CD4-positive, alpha-beta T cell treated with Interleukin-2 at 100 ng/mL for 4 hours (primary cell): ENCODE measurements at regions not wholly inside any gene's neighbourhood (a gene's known extent, or its start where the extent isn't known, plus 50 kb on each side); places are given as distances from the start of the nearest gene placed in this dataset.
A peak's percentile ranks its signal among the peaks of the same experiment; 100 is the strongest.

Experiments used
- DNase-seq: peaks from one replicate; pipeline ENCODE4 v3.0.0-alpha.2; 2020; ENCODE audit warnings: low spot score

DNA sequence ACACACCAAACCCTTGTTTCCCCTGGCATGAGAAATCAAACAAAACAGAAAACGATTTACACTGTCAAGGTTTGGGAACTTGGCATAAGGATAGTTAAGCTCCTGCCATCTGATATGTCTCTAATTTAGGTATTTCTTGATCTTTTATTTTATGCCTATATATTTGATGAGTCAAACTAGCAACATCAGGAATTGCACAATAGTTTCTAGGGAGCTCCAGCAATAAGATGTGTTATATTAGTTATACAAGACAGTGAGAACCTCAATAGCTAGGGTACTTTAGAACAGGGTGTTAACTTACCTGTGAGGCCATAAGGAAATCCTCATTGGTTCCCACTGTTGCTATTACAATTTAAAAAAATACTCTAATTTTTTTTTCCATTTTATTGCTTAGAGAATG is 474.2 kb downstream of the GBA3 start:
- no peak for DNase-seq

DNA sequence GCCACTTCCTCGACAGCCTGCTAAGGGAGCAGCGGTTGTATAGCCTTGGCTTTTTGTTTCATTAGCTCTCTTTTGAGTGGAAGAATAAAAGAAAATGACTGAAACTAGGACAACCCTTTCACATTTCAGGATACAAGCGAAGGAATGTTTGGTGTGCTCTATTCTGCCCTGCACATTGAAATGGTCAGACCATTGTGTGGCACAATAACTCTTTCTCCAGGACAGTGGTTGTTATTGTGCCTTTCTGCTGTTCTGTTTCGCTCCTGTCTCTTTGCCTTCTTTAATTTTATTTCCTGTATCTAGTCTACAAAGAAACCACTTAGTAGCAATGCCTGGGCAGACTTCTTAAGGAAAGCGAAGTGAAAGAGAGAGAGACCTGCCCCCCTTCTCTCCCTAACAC is 473.7 kb downstream of the GBA3 start:
- DNase-seq, result no peak

DNA sequence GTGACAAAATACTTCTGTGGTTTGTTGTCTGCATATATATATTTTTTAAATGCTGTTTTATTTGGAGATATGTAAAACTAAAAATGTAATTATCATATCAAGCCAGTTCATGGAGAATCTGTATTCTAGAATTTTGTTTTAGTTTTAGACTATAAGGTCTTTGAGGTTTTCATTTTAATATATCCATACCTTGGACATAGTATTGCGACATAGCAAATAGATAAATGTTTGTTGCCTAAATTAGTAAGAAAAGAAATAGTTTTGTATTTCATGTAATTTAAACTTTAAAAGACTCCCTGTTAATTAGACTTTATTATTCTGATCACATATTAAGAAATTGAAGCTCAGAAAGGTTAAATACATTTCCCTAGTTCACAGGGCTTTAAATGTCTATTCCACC is 472.9 kb downstream of the GBA3 start:
- no peak for DNase-seq

DNA sequence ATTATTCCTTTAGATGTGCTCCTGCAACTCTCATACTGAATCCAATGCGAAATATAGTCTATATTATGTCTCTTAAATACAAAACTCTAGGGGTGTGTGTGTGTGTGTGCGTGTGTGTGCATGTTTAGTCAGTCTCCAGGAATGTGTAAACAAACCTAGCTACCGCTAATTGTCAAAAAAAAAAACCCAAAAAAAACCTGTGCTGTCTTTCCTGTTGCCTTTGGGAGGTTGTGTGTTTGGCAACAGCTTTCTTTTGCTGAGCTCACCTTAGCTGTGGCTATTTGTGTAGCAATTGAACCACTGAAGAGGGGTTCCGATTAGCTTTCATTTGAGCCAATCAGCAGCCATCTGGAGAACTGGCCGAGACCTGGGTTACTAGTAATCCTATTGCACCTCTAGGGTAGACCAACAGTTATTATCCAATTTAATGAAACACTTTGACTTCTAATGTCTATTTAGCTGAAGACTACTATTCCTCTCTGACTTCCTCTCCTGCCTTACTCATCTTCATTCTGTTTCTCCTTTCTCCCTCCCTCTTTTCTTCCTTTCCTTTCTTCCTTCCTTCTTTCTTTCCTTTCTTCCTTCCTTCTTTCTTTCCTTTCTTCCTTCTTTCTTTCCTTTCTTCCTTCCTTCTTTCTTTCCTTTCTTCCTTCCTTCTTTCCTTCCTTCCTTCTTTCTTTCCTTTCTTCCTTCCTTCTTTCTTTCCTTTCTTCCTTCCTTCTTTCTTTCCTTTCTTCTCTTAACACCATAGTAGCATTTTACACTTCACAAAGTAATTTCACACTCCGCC is 471.1 kb downstream of the GBA3 start:
- no peak for DNase-seq

DNA sequence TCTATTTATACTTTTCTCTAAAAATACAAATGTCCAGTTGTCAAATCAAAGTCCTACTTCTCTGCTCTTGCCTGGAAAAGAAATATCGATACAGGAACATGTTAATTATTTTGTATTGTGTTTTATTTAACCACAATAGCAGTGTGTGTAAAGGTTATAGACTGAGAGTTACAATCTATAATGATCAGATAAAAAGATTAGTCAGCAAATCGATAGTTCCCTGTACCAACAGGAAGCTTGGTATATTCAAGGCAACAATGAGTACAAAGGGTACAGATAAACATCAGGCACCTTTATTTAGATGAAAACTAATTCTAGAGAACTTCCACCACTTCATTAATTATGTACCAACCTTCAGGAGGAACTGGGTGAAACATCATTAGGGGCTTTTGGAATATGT is 469.5 kb downstream of the GBA3 start:
- DNase-seq, result no peak

DNA sequence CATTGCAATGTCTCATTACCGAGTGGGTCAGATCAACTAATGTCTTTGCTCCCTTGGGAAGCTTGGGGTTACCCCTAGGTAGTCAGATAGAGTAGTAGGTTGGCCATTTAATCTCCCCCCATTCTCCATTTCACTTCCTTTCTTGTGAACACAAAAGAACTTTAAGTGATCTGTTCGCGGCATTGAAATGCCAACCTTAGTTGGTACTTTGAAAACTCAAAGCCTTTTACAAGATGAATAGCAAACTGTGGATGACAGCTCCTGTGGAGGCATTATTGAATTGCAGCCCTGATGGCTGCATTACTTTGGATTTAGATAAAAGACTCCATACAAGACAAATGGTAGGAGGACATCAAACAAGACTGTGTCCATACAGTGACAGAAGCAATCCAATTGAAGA is 469.1 kb downstream of the GBA3 start:
- no peak for DNase-seq

DNA sequence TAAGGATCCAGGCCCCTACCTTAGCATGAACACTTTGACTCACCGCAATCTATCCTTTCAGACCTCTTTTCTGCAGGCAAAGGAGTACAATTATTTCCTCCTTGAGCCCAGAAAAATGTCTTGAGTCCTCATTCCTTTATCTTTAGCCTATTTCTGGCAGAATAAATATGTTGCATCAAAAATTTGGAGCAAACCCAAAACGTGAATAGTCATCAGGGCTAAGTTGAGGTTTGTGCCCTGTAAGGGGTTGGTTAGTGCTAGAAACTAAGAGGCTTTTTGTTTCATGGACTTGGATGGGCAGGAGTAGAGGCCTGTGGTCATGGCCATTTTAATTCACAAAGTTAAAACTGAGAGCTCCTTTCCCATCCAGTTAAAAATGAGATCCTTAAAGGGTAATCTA is 460.3 kb downstream of the GBA3 start:
- no peak for DNase-seq

DNA sequence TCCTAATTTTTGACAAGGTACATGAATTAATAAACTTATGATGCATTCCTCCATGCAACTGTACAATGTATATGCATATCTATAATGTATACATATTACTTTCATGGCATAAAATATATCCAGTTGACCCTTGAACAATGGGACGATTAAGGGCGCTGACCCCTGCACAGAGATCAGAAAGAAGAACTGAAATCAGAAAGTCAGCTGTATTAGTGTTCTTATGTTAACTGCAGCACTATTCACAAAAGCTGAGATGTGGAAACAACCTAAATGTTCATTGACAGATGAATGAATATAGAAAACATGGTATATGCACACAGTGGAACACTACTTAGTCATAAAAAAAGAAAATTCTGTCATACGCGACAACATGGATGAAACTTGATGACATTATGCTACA is 457.1 kb downstream of the GBA3 start:
- no peak for DNase-seq

DNA sequence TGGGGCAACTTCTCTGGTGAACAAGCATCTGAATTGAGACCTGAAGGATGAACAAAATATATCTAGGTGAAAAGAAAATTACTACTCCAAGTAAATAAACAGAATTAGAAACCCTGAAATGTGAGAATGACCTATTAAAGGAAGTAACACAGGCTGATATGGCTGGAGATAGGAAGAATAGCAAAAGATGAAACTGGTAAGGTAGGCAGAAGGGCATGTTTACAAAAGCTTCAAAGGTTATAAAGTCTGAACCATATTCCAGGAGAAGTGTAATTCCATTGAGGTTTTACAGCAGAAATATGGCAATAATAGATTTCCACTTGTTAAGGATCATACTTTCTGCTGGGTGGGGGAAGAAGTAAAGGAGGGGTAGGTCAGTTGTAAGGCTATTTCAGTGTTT is 452.0 kb downstream of the GBA3 start:
- DNase-seq, result no peak

DNA sequence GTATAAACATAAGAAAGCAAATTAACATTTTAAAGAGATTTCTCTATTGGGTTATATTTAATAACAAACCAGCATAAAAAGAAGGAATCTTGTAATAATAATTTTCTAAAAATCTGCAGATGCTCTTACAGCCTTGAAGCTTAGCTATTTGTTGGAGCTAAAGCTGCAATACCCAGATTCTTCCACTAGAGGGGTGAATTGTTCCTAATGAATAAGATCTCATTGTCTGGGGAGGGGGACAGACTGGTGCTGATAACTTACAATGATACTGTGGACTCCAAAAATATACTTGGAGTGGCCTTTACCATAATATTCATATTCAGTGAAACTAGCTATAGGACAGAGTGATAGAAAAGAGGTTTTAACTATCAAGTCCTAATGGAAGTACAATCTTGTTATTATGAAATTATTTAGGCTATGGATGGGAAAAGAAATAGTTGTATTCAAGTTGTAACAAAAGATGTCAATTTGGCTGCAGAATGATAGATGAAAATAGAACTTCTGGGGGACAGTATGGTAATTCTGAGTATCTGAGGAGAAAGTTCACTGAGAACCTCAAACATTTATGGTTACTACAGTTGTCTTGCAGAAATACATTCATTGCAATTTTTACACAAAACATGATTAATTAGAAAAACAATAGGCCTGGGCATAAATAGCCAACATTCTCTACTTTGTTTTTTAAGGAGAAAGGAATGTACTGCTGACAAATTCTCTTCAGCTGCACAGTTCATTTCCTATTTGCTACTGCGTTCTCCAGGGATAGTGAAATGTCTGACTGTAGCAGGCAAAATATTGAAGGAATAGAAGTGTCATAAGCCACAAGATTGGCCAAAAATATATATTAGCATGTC is 443.3 kb downstream of the GBA3 start:
- peak; percentile 31 for DNase-seq

DNA sequence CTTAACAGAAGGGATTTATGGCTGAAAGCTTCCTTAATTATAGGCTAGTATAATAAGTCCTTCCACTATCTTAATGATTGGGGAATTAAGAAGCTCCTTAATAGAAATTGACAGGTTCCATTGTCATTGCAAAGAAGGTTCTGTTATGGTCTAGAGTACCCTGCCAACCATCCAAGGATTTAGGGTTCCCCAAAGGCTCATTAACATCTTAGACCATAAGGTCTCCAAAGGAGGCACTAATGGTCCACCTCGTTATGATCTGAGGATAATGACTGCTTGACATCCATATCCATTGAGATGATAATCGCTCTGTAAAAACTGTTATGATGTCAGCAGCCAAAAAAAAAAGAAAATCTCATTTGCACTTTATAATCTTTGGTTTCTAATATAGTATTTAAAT is 441.6 kb downstream of the GBA3 start:
- DNase-seq, result no peak

DNA sequence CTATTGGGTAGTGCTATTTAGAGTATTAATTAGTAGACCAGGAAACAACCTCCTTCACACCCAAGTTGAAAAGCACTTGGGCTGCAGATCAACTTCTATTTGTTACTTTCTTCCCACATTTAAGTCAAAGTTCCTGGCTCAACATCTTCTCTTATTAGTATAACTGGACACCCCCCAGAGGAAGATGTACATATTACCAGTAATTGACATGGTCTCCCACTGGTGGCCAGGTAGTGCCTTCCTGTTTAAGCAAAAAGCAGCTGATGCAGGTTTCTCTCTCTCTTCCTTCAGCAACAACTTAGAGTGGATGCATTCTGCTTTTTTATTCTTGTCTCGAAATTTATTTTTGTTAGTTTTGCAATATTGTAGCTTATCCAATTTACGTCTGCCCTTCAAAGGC is 438.1 kb downstream of the GBA3 start:
- no peak for DNase-seq

DNA sequence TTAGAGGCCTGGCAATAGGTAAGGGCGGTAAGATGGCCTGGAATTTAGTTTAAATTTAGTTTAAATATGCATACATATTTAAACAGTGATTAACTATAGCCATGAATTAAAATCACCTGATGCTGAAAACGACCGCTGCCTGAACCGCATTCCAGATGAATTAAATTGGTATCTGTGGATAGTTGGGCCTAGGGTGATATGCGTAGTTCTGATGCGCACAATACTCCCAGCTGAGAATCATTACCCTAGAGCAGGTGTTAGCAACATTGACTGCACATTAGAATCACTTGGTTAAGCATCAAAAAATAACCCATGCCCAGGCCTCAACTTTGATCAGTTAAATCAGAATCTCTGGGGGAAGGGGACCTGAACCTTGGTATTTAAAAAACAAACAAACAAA is 432.4 kb downstream of the GBA3 start:
- DNase-seq, result no peak

DNA sequence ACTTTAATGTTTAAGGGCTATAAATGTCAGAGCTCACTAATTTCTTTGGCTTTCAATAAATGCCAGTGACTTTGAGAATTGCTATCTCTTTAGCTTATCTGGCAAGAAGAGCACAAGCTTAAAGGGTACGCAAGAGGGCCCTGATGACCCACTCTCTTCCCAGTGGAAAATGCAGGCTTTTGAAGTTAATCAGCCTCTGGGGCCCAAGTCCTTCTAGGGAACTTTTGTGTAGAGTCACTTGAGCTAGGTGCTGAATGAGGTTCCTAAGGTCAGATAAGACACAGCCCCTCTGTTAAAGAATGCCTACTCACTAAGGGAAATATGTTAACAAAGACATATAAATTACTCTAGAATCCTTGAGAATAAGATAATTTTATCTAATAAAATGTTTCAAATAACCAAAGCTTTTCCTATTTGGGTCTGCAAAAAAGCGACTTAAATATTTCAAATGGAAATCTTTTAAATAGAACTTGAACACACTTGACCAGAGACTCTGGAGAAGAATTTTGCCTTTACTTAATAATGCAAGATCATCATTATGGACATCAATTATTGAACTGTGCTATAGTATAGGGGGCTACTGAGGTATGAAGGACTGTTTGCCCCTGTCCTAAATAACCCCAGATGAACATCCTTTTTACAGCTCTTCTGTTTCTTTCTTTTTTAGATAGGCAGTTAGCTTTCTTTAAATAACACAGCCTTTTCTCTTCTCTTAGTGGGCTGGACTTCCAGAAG is 430.1 kb downstream of the GBA3 start:
- no peak for DNase-seq

DNA sequence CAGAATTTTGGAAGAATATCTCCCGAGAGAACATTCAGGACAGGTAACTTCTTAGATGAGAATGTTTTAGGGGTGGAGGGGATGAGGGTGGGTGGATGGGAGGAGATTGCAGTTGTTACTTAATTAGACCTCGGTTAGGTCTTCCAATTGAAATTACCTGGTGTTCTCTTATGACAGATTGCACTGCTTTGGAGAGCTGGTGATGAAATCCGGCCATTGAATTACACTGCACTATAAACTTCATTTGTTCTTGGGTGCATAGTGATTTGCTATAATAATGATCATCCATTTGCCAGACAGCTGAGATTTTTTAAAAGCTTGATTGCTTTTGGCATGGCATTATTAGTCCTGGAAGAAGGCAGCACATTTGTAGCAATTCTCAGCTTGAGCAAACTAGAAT is 427.6 kb downstream of the GBA3 start:
- no peak for DNase-seq

DNA sequence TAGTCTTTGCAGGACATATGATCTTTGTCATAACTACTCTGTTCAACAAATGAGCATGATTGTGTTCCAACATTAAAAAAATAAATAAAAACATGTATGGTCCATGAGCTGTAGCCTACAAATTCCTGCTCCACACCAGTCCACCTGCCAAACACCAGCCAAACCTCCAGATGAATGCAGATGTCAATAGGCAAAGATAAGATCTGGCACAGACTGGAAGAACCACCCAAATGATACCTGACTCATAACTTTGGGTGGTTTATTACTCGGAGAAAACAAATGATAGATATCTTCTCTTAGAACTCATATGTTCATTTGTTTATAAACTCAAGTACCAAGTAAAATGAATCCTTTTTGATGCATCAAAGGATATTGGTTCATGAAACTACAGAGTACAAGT is 425.1 kb downstream of the GBA3 start:
- no peak for DNase-seq

DNA sequence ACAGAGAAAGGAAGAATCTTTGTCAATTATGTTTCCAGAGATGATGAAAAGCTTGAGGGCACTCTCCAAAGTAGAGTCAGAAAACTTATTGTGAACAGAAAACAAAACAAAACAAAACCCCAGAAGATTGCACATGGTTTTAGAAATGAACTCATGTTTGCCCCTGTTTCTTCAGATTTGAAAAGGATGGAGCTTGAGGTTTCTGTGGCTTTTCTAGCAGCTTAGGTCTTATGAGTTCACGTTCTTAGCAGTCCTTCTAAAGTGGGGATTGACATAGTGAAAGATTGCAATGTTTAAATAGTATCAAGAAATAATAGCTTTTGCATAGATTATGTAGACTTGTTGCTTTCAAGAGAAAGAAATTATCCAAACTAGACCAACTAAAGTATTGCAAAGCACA is 421.8 kb downstream of the GBA3 start:
- no peak for DNase-seq

DNA sequence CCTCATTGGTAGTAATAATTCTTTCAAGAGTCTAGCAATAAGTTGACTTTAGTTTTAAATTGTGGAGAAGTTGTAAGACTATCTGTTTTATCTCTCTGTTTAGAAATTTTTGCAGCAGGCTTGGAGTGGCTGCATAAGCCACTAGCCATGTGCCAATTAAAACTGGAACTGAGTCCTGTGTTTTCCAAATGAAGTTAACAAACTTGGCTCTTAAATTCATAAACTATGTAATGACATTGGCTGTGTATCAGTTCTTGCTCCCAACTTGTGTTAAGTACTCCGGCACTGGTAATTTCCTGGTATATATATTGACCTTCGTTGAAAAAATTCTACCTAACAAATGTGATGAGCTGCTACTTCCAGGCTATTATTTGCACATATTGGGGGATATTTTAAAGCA is 420.4 kb downstream of the GBA3 start:
- no peak for DNase-seq

DNA sequence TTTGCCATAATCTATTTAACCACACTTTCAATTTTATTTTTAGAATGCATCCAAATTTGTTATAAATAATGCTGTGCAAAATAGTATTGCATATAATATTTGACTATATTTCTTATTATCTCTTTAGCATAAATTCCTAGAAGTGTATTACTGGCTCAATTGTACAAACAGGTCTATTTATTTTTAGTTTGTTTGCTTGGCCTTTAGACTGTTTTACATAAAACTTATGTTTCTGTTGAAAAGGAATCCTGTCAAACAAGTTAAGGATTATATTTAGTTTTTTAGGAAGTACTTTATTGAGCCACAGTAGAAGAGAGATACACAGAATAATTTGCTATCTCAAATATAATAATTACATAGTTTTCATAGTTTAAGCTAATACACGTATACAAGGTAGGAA is 413.8 kb downstream of the GBA3 start:
- no peak for DNase-seq

DNA sequence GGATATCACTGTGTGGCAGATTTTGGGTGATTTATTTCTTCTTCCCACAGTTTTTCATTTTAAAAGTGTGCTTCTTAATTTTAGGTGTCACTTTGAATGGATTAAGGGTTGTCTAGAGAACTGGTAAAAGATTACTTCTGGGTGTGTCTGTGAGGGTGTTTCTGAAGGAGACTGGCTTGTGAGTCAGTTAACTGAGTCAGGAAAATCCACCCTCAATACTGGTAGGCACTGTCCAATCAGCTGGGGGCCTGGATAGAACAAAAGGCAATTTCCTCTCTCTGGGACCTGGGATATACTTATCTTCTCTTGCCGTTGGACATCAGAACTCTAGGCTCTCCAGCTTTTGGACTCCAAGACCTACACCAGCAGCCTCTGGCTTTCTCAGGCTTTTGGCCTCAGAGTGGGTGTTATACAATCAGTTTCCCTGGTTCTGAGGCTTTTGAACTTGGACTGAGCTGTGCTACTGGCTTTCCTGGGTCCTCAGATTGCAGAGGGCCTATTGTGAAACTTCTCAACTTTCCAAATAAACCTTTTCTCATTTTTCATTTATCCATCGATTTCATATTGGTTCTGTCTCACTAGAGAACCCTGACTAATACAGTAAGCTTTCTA is 413.1 kb downstream of the GBA3 start:
- DNase-seq, result no peak

DNA sequence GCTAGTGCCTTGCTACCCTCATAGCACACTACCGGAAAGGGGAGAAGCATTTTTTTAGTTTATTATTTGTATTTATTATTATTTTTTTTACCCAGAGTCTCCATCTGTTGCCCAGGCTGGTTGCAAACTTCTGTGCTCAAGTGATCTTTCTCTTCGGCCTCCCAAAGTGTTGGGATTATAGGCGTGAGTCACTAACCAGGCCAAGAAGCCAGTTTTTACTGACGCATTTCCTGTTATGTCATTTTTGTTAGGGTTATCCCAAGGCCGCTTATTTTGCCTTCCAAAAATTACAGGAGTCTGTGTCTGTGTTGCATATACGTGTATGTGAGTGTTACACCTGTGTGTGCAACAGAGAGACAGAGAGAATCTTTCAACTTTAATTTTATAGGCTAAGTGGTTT is 404.5 kb downstream of the GBA3 start:
- no peak for DNase-seq

DNA sequence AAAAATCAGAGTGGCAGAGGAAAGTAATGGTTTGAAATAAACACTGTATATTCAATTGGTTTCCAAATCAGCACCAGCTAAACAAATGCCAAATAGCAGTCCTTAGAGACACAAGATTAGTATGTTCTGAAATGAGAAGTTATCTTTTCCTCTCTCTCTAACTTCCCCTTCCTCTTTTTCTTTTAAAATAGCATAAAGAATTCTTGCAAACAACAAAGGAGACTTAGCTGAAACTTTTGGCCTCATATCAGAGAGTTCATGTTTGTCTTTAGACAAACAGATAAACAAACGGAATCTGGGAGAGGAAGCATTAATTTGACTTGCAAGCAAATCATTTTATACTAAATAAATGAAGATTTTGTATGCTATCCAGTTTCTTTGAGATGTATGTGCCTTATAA is 399.0 kb downstream of the GBA3 start:
- no peak for DNase-seq

DNA sequence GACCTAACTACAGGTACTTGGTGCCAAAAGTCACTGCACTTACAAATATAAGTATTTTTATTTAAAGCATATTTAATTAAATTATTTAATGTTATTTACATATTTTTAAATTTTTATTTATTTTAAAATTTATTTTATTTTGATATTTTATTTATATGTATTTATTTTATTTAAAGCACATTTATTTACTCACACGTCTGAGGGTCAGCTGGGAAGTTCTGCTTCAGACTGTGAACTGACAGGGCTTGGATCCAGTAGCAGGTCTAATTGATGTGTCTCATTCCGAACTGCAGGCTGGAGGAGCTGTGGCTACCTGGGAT is 392.5 kb downstream of the GBA3 start:
- no peak for DNase-seq
